ENCODE measurements at regions not wholly inside any gene's neighbourhood (a gene's known extent, or its start where the extent isn't known, plus 50 kb on each side); places are given as distances from the start of the nearest gene placed in this dataset.

- TF ChIP-seq CTCF (IDR thresholded peaks at IDR 0.05; ENCODE audit: insufficient read depth, low read length, poor library complexity, severe bottlenecking) = no peak
- no peaks in the 10 kb centered on the region for H3K36me3 ChIP-seq (ENCODE audit: control insufficient read depth, insufficient read depth, low read length)
- H3K27me3 ChIP-seq (replicated peaks; ENCODE audit: control insufficient read depth, insufficient read depth, low read length) = no peaks in the 10 kb centered on the region
- no peak overlapping the region for H3K4me3 ChIP-seq (replicated peaks; ENCODE audit: low read depth, low read length)
- no peak for DNase-seq (ENCODE audit: extremely low read depth, insufficient read length)
Observed at GRCh38 chr2:239905884-239906654, 119.1 kb downstream of the NDUFA10 start.

- no peaks in the 10 kb centered on the region for H3K36me3 ChIP-seq (ENCODE audit: control insufficient read depth, insufficient read depth, low read length)
- DNase-seq (ENCODE audit: extremely low read depth, insufficient read length) = no peak
- no peaks in the 10 kb centered on the region for H3K27me3 ChIP-seq (replicated peaks; ENCODE audit: control insufficient read depth, insufficient read depth, low read length)
- TF ChIP-seq CTCF (IDR thresholded peaks at IDR 0.05; ENCODE audit: insufficient read depth, low read length, poor library complexity, severe bottlenecking) = no peak
- no peak overlapping the region for H3K4me3 ChIP-seq (replicated peaks; ENCODE audit: low read depth, low read length)
Observed at GRCh38 chr2:239905306-239905705, 119.8 kb downstream of the NDUFA10 start.

DNA sequence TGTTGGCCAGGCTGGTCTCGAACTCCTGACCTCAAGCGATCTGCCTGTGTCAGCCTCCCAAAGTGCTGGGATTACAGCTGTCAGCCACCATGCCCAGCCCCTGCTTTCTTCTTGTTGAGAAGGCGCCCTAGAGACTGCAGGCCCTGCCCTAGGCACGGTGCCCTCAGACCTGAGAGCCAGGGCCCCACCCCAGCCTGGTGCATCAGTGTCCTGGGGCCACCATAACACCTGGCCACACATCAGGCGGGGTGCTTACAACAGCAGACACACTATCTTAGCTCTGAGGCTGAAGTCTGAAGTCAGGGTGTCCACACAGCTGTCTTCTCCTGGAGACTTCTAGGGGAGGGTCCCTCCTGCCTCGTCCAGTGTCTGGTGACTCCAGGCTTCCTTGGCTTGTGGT lies 120.6 kb downstream of the NDUFA10 start:
- DNase-seq (ENCODE audit: extremely low read depth, insufficient read length) = no peak
- Histone ChIP-seq H3K36me3 (ENCODE audit: control insufficient read depth, insufficient read depth, low read length) (no peaks in the 10 kb centered on the region), H3K27me3 (replicated peaks; ENCODE audit: control insufficient read depth, insufficient read depth, low read length) (no peaks in the 10 kb centered on the region), H3K4me3 (replicated peaks; ENCODE audit: low read depth, low read length) (no peak overlapping the region)
- no peak for TF ChIP-seq CTCF (IDR thresholded peaks at IDR 0.05; ENCODE audit: insufficient read depth, low read length, poor library complexity, severe bottlenecking)

DNA sequence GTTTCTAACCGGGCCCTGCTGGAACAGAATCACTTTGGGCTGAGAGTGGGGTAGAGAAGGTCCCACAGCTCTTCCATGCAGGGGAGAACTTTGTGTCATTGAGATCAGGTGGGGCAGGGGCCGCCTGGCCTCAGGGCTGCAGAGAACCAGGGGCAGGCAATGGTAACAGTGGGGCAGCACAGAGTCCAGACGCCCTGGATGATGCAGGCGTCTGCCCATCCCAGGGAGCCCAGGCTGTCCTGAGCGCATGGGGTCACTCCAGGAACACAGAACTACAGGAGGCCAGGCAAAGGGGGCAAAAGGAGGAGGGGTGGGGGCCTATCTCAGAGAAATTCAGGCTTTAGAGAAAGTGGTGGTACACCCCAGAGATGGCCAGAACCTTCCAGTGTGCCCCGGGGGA lies 121.3 kb downstream of the NDUFA10 start:
- DNase-seq (ENCODE audit: extremely low read depth, insufficient read length) = no peak
- no peak for TF ChIP-seq CTCF (IDR thresholded peaks at IDR 0.05; ENCODE audit: insufficient read depth, low read length, poor library complexity, severe bottlenecking)
- H3K27me3 ChIP-seq (replicated peaks; ENCODE audit: control insufficient read depth, insufficient read depth, low read length) = no peaks in the 10 kb centered on the region
- H3K36me3 ChIP-seq (ENCODE audit: control insufficient read depth, insufficient read depth, low read length) = no peaks in the 10 kb centered on the region
- H3K4me3 ChIP-seq (replicated peaks; ENCODE audit: low read depth, low read length) = no peak overlapping the region

- no peaks in the 10 kb centered on the region for H3K36me3 ChIP-seq (ENCODE audit: control insufficient read depth, insufficient read depth, low read length)
- H3K27me3 ChIP-seq (replicated peaks; ENCODE audit: control insufficient read depth, insufficient read depth, low read length) = no peaks in the 10 kb centered on the region
- DNase-seq (ENCODE audit: extremely low read depth, insufficient read length) = no peak
- no peak for TF ChIP-seq CTCF (IDR thresholded peaks at IDR 0.05; ENCODE audit: insufficient read depth, low read length, poor library complexity, severe bottlenecking)
- H3K4me3 ChIP-seq (replicated peaks; ENCODE audit: low read depth, low read length) = no peak overlapping the region
Observed at GRCh38 chr2:239903210-239903609, 121.9 kb downstream of the NDUFA10 start.

All from GM06990 (cell line).